ENCODE measurements at regions not wholly inside any gene's neighbourhood (a gene's known extent, or its start where the extent isn't known, plus 50 kb on each side); places are given as distances from the start of the nearest gene placed in this dataset.

DNA sequence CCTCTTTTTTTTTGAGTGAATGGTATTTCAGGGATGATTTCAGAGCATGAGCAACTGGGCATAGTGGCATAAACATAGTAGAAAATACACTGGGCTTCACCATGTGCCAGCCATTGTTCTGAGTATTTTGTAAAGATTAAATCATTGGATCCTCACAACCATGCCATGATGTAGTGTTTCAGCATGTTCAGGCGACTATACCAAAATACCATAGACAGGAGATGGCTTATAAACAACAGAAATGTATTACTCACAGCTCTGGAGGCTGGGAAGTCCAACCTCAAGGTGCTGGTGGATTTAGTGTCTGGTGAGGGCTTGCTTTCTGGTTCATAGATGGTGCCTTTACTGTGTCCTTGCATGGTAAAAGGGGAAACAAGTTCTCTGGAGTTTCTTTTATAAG lies 101.5 kb upstream of the KL start:
- Histone ChIP-seq H3K4me3 (ENCODE audit: low read depth, low read length, poor library complexity, severe bottlenecking) (no peak overlapping the region), H3K9me2 (ENCODE audit: insufficient read depth, low read length) (no peaks in the 10 kb centered on the region), H3K79me2 (ENCODE audit: insufficient read depth, low read depth, low read length) (no peaks in the 10 kb centered on the region), H3K9me3 (ENCODE audit: low read length) (no peaks in the 10 kb centered on the region), H3K27ac (ENCODE audit: low read depth, low read length, poor library complexity, severe bottlenecking) (no peak overlapping the region), H4K20me1 (ENCODE audit: insufficient read depth, low read length) (no peaks in the 10 kb centered on the region), H3K4me1 (ENCODE audit: insufficient read depth, low read length, poor library complexity, severe bottlenecking) (no peaks in the 10 kb centered on the region), H3K36me3 (ENCODE audit: insufficient read depth, low read length) (no peaks in the 10 kb centered on the region), H2AFZ (ENCODE audit: low read length) (no peak overlapping the region), H3K4me2 (ENCODE audit: low read length) (no peak overlapping the region)
- POLR2A ChIA-PET: interaction anchor here (0.6 kb wide), 1 partner anchor 1359 kb away, joined by 3 read pairs; no protein-coding TSS in a partner anchor
- TF ChIP-seq, protein P1, sequence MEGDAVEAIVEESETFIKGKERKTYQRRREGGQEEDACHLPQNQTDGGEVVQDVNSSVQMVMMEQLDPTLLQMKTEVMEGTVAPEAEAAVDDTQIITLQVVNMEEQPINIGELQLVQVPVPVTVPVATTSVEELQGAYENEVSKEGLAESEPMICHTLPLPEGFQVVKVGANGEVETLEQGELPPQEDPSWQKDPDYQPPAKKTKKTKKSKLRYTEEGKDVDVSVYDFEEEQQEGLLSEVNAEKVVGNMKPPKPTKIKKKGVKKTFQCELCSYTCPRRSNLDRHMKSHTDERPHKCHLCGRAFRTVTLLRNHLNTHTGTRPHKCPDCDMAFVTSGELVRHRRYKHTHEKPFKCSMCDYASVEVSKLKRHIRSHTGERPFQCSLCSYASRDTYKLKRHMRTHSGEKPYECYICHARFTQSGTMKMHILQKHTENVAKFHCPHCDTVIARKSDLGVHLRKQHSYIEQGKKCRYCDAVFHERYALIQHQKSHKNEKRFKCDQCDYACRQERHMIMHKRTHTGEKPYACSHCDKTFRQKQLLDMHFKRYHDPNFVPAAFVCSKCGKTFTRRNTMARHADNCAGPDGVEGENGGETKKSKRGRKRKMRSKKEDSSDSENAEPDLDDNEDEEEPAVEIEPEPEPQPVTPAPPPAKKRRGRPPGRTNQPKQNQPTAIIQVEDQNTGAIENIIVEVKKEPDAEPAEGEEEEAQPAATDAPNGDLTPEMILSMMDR (conservative IDR thresholded peaks at IDR 0.05; ENCODE audit: low read length): no peak
- TF ChIP-seq EZH2phosphoT487 (IDR thresholded peaks at IDR 0.05; ENCODE audit: borderline replicate concordance, low read depth, low read length): no peak
- CTCF ChIA-PET (ENCODE audit: unreplicated experiment): no interaction called here
- no peak for DNase-seq (ENCODE audit: low spot score)
- no TSS peak for BruUV-seq (replicated peaks)
- intact Hi-C loops (cut with micrococcal nuclease; ENCODE audit: unreplicated experiment): no loop called here

DNA sequence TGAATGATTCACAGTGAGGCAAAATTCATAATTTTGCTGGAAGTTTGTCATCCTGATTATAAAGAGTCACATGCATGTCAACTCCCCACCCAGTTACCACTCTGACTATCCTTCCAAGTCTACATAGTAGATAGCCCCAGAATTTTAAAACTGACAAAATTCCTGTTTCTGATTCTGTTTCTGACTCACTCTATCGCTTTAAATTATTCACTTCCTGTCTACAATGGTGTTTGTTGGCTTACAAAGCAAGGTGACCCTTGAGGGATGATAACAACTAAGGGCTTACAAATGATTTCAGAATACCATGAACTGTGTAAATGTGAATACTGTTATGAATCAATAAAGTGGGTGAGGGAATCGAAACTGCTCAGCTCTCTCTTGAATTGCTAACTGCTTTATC lies 98.7 kb upstream of the KL start:
- CTCF ChIA-PET (ENCODE audit: unreplicated experiment): no interaction called here
- DNase-seq (ENCODE audit: low spot score): no peak
- Histone ChIP-seq H3K36me3 (ENCODE audit: insufficient read depth, low read length) (no peaks in the 10 kb centered on the region), H3K79me2 (ENCODE audit: insufficient read depth, low read depth, low read length) (no peaks in the 10 kb centered on the region), H3K9me2 (ENCODE audit: insufficient read depth, low read length) (no peaks in the 10 kb centered on the region), H3K9me3 (ENCODE audit: low read length) (no peaks in the 10 kb centered on the region), H3K27ac (ENCODE audit: low read depth, low read length, poor library complexity, severe bottlenecking) (no peak overlapping the region), H4K20me1 (ENCODE audit: insufficient read depth, low read length) (no peaks in the 10 kb centered on the region), H3K4me3 (ENCODE audit: low read depth, low read length, poor library complexity, severe bottlenecking) (no peak overlapping the region), H3K4me1 (ENCODE audit: insufficient read depth, low read length, poor library complexity, severe bottlenecking) (no peaks in the 10 kb centered on the region), H2AFZ (ENCODE audit: low read length) (no peak overlapping the region), H3K4me2 (ENCODE audit: low read length) (no peak overlapping the region)
- intact Hi-C loops (cut with micrococcal nuclease; ENCODE audit: unreplicated experiment): no loop called here
- TF ChIP-seq, protein P1 (conservative IDR thresholded peaks at IDR 0.05; ENCODE audit: low read length): no peak
- TF ChIP-seq EZH2phosphoT487 (IDR thresholded peaks at IDR 0.05; ENCODE audit: borderline replicate concordance, low read depth, low read length): no peak
- POLR2A ChIA-PET: interaction anchor here (0.6 to 1.1 kb wide), 3 partner anchors 18 to 337 kb away, joined by 3 to 6 read pairs (median 3); no protein-coding TSS in a partner anchor
- no TSS peak for BruUV-seq (replicated peaks)

DNA sequence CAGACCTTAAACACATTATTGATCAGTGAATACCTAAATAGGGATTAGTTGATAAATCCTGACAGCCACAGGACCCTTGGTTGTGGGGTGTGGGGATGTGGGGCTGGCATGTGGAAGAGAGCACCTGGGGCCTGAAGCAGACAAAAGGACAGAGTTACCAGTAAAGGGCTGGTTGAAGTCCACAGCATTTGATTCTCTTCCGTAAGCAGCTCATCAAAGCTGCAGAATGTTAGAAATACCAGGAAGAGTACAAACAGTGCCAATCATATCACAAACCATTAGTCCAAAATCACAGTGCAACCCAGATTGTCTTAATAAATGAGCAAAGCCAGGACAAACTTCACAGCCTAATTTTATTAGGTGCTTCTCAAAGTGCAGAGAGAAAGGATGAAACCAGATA lies 92.5 kb upstream of the KL start:
- H3K4me2 ChIP-seq (ENCODE audit: low read length): no peak overlapping the region
- H3K9me2 ChIP-seq (ENCODE audit: insufficient read depth, low read length): no peaks in the 10 kb centered on the region
- H3K27ac ChIP-seq (ENCODE audit: low read depth, low read length, poor library complexity, severe bottlenecking): no peak overlapping the region
- no peak overlapping the region for H2AFZ ChIP-seq (ENCODE audit: low read length)
- H3K36me3 ChIP-seq (ENCODE audit: insufficient read depth, low read length): no peaks in the 10 kb centered on the region
- no TSS peak for BruUV-seq (replicated peaks)
- ChIA-PET CTCF (ENCODE audit: unreplicated experiment) (no interaction called here), POLR2A (interaction anchor here (0.7 kb wide), 1 partner anchor 10 kb away, joined by 4 read pairs; no protein-coding TSS in a partner anchor)
- H3K79me2 ChIP-seq (ENCODE audit: insufficient read depth, low read depth, low read length): no peaks in the 10 kb centered on the region
- TF ChIP-seq EZH2phosphoT487 (IDR thresholded peaks at IDR 0.05; ENCODE audit: borderline replicate concordance, low read depth, low read length): no peak
- TF ChIP-seq, protein P1 (conservative IDR thresholded peaks at IDR 0.05; ENCODE audit: low read length): no peak
- intact Hi-C loops (cut with micrococcal nuclease; ENCODE audit: unreplicated experiment): no loop called here
- DNase-seq (ENCODE audit: low spot score): no peak
- no peaks in the 10 kb centered on the region for H4K20me1 ChIP-seq (ENCODE audit: insufficient read depth, low read length)
- no peak overlapping the region for H3K4me3 ChIP-seq (ENCODE audit: low read depth, low read length, poor library complexity, severe bottlenecking)
- no peaks in the 10 kb centered on the region for H3K9me3 ChIP-seq (ENCODE audit: low read length)
- H3K4me1 ChIP-seq (ENCODE audit: insufficient read depth, low read length, poor library complexity, severe bottlenecking): no peaks in the 10 kb centered on the region

Data from OCI-LY7 (cell line).